Breast epithelium (tissue), 3 donors: ENCODE measurements at regions not wholly inside any gene's neighbourhood (a gene's known extent, or its start where the extent isn't known, plus 50 kb on each side); places are given as distances from the start of the nearest gene placed in this dataset.

Experiments
- CTCF ChIP-seq, 3 donors: fragments of 450-650 bp; IDR thresholded peaks; one replicate each; pipeline ENCODE4 v1.5.1; 2016 to 2017; ENCODE audit warnings: antibody characterized with exemption in 3 of 3, mild to moderate bottlenecking in 3 of 3, moderate library complexity in 3 of 3
- POLR2A ChIP-seq: fragments of 450-650 bp; IDR thresholded peaks from one replicate; pipeline ENCODE4 v1.6.1; 2016; ENCODE audit warnings: antibody characterized with exemption, mild to moderate bottlenecking, moderate library complexity
- POLR2AphosphoS5 ChIP-seq, 3 donors: sonication (generic); formaldehyde crosslinking; IDR thresholded peaks; one replicate each; pipeline ENCODE4 v1.6.1; 2017; ENCODE audit warnings: antibody characterized with exemption in 3 of 3

GRCh38 chr7:54355842-54356241 lies 186.3 kb upstream of the VSTM2A start:
- TF ChIP-seq POLR2A (no peak), POLR2AphosphoS5 (IDR thresholded peaks at IDR 0.05) (no peak), CTCF (IDR thresholded peaks at IDR 0.05) (no peak)
